HEK293 (cell line): ENCODE measurements at regions not wholly inside any gene's neighbourhood (a gene's known extent, or its start where the extent isn't known, plus 50 kb on each side); places are given as distances from the start of the nearest gene placed in this dataset.

ENCODE experiments used
- CTCF ChIA-PET: fragments of 350-600 bp; formaldehyde crosslinking; extraction: SDS; loops from one replicate; lab custom pipeline; 2021; ENCODE audit warnings: antibody characterized with exemption; lab: Yijun Ruan, JAX
- POLR2A ChIA-PET: fragments of 300-600 bp; formaldehyde crosslinking; extraction: SDS; loops from one replicate; lab custom pipeline; 2020; ENCODE audit warnings: antibody characterized with exemption, inconsistent platforms; lab: Yijun Ruan, JAX
- H3K27ac ChIP-seq: fragments of 200-500 bp; sonication (Bioruptor generic); 2 replicates; pipeline ENCODE4 v1.5.1; 2014; ENCODE audit warnings: low read depth, low read length, control low read depth, inconsistent platforms; ENCODE audit errors: extremely low read depth
- H3K36me3 ChIP-seq, 2 experiments: fragments of 200-500 bp in 1 of 2; sonication (Bioruptor generic) in 1 of 2; 1 replicate in 1 of 2; 2 replicates in 1 of 2; pipeline ENCODE4 v1.5.1; 2014 to 2017; ENCODE audit warnings: inconsistent platforms in 2 of 2, low read length in 2 of 2; ENCODE audit not compliant: control insufficient read depth in 2 of 2, insufficient read depth in 1 of 2
- H3K4me1 ChIP-seq: fragments of 200-500 bp; sonication (Bioruptor generic); 2 replicates; pipeline ENCODE4 v1.5.1; 2014; ENCODE audit warnings: mild to moderate bottlenecking, low read length, inconsistent platforms; ENCODE audit not compliant: control insufficient read depth, insufficient read depth
- H3K4me3 ChIP-seq: 2 replicates; pipeline ENCODE4 v1.5.1; 2011; ENCODE audit warnings: low read depth, mild to moderate bottlenecking, control low read depth, low read length, moderate library complexity
- H3K9me3 ChIP-seq: fragments of 200-500 bp; sonication (Bioruptor generic); 2 replicates; pipeline ENCODE4 v1.5.1; 2014; ENCODE audit warnings: low read depth, low read length, inconsistent platforms; ENCODE audit not compliant: control insufficient read depth, insufficient read depth
- GLI2 ChIP-seq: fragments of 450-650 bp; formaldehyde crosslinking; IDR thresholded peaks from 2 replicates; pipeline ENCODE4; 2017; ENCODE audit warnings: missing biosample characterization, missing genetic modification characterization, low read depth, borderline replicate concordance
- INSM2 ChIP-seq: fragments of 450-650 bp; formaldehyde crosslinking; IDR thresholded peaks from 2 replicates; pipeline ENCODE4 v1.5.1; 2016; ENCODE audit warnings: missing biosample characterization, missing genetic modification characterization
- KLF1 ChIP-seq: fragments of 450-650 bp; formaldehyde crosslinking; IDR thresholded peaks from 2 replicates; pipeline ENCODE4 v1.5.1; 2016; ENCODE audit warnings: missing biosample characterization, missing genetic modification characterization
- SCRT2 ChIP-seq: fragments of 450-650 bp; formaldehyde crosslinking; IDR thresholded peaks from 2 replicates; pipeline ENCODE4 v1.5.1; 2016; ENCODE audit warnings: missing biosample characterization, missing genetic modification characterization
- WT1 ChIP-seq: fragments of 450-650 bp; formaldehyde crosslinking; IDR thresholded peaks from 2 replicates; pipeline ENCODE4 v1.5.1; 2016; ENCODE audit warnings: missing biosample characterization, missing genetic modification characterization
- ZBTB17 ChIP-seq: fragments of 450-650 bp; formaldehyde crosslinking; IDR thresholded peaks from 2 replicates; pipeline ENCODE4 v1.5.1; 2016; ENCODE audit warnings: missing biosample characterization, missing genetic modification characterization
- ZFP69B ChIP-seq: fragments of 450-650 bp; formaldehyde crosslinking; IDR thresholded peaks from 2 replicates; pipeline ENCODE4 v1.5.1; 2016; ENCODE audit warnings: missing biosample characterization, missing genetic modification characterization
- ZNF112 ChIP-seq: fragments of 450-650 bp; formaldehyde crosslinking; IDR thresholded peaks from 2 replicates; pipeline ENCODE4 v1.5.0; 2017; ENCODE audit warnings: missing biosample characterization, missing genetic modification characterization
- ZNF138 ChIP-seq: fragments of 450-650 bp; formaldehyde crosslinking; IDR thresholded peaks from 2 replicates; pipeline ENCODE4 v1.5.1; 2016; ENCODE audit warnings: missing biosample characterization, missing genetic modification characterization, borderline replicate concordance
- ZNF140 ChIP-seq: fragments of 450-650 bp; formaldehyde crosslinking; IDR thresholded peaks from 2 replicates; pipeline ENCODE4 v1.5.1; 2016; ENCODE audit warnings: missing biosample characterization, missing genetic modification characterization
- ZNF146 ChIP-seq: fragments of 450-650 bp; formaldehyde crosslinking; IDR thresholded peaks from 2 replicates; pipeline ENCODE4 v1.5.1; 2016; ENCODE audit warnings: missing biosample characterization, missing genetic modification characterization
- ZNF274 ChIP-seq, 2 experiments: fragments of 200-500 bp in 1 of 2; fragments of 450-650 bp in 1 of 2; sonication (Bioruptor generic) in 1 of 2; formaldehyde crosslinking in 1 of 2; IDR thresholded peaks; 2 replicates each; pipeline versions ENCODE4 v1.5.1 to v1.6.1; 2014 to 2016; ENCODE audit warnings: borderline replicate concordance in 1 of 2, inconsistent platforms in 1 of 2, low read length in 1 of 2, missing biosample characterization in 1 of 2, missing genetic modification characterization in 1 of 2
- ZNF335 ChIP-seq: fragments of 450-650 bp; formaldehyde crosslinking; conservative IDR thresholded peaks from 2 replicates; pipeline ENCODE4 v1.5.1; 2016; ENCODE audit warnings: missing biosample characterization, missing genetic modification characterization
- ZNF394 ChIP-seq: fragments of 450-650 bp; formaldehyde crosslinking; IDR thresholded peaks from 2 replicates; pipeline ENCODE4 v1.5.1; 2016; ENCODE audit warnings: missing biosample characterization, missing genetic modification characterization, mild to moderate bottlenecking, moderate library complexity, borderline replicate concordance
- ZNF433 ChIP-seq: fragments of 450-650 bp; formaldehyde crosslinking; IDR thresholded peaks from 2 replicates; pipeline ENCODE4 v1.5.1; 2016; ENCODE audit warnings: missing biosample characterization, missing genetic modification characterization, low read depth
- ZNF501 ChIP-seq: fragments of 450-650 bp; formaldehyde crosslinking; IDR thresholded peaks from 2 replicates; pipeline ENCODE4 v1.5.1; 2016; ENCODE audit warnings: missing biosample characterization, missing genetic modification characterization
- ZNF518A ChIP-seq: fragments of 450-650 bp; formaldehyde crosslinking; conservative IDR thresholded peaks from 2 replicates; pipeline ENCODE4 v1.5.1; 2016; ENCODE audit warnings: low read depth, missing biosample characterization, missing genetic modification characterization
- ZNF521 ChIP-seq: fragments of 450-650 bp; formaldehyde crosslinking; IDR thresholded peaks from 2 replicates; pipeline ENCODE4 v1.5.1; 2017; ENCODE audit warnings: missing biosample characterization, mild to moderate bottlenecking, missing genetic modification characterization
- ZNF529 ChIP-seq: fragments of 450-650 bp; formaldehyde crosslinking; IDR thresholded peaks from 2 replicates; pipeline ENCODE4 v1.5.1; 2017; ENCODE audit warnings: missing genetic modification characterization, missing biosample characterization; ENCODE audit not compliant: insufficient replicate concordance
- ZNF692 ChIP-seq: fragments of 450-650 bp; formaldehyde crosslinking; IDR thresholded peaks from 2 replicates; pipeline ENCODE4 v1.5.1; 2016; ENCODE audit warnings: missing biosample characterization, missing genetic modification characterization
- TF ChIP-seq, protein P1 (sequence below): fragments of 450-650 bp; formaldehyde crosslinking; IDR thresholded peaks from 2 replicates; pipeline ENCODE4 v1.5.1; 2016; ENCODE audit warnings: missing biosample characterization, missing genetic modification characterization
- TF ChIP-seq, protein P2 (sequence below): fragments of 450-650 bp; formaldehyde crosslinking; IDR thresholded peaks from 2 replicates; pipeline ENCODE4 v1.5.1; 2017; ENCODE audit warnings: missing biosample characterization, missing genetic modification characterization

- H3K9me3 ChIP-seq: no peaks in the 10 kb centered on the region
- TF ChIP-seq ZNF138 (tag by site-specific recombination) (no peak), ZNF521 (tag by site-specific recombination) (no peak), ZNF274 (IDR thresholded peaks at IDR 0.05; ENCODE audit: low read length) (no peak), ZNF274 (tag by site-specific recombination; IDR thresholded peaks at IDR 0.05; ENCODE audit: borderline replicate concordance) (no peak), ZNF692 (tag by site-specific recombination) (no peak), ZNF433 (tag by site-specific recombination) (no peak), ZNF140 (tag by site-specific recombination) (no peak), SCRT2 (no peak), ZFP69B (no peak), ZNF529 (no peak), ZNF335 (tag by site-specific recombination) (no peak), ZNF518A (no peak), KLF1 (tag by site-specific recombination) (no peak)
- TF ChIP-seq, all 188 proteins: peak for 0
- H3K36me3 ChIP-seq: no peaks in the 10 kb centered on the region
- ChIA-PET CTCF (interaction anchor here (0.5 to 5.2 kb wide), 11 partner anchors 15 to 1390 kb away, joined by 3 to 36 read pairs (median 3); no protein-coding TSS in a partner anchor), POLR2A (no interaction called here)
- H3K4me1 ChIP-seq: no peaks in the 10 kb centered on the region
- no peak overlapping the region for H3K27ac ChIP-seq
- H3K4me3 ChIP-seq: no peak overlapping the region
Measured at GRCh38 chr5:113680534-113680933, 167.0 kb downstream of the YTHDC2 start.

GRCh38 chr5:113682497-113683136, 169.1 kb downstream of the YTHDC2 start:
- Histone ChIP-seq H3K4me3 (no peak overlapping the region), H3K9me3 (no peaks in the 10 kb centered on the region), H3K4me1 (no peaks in the 10 kb centered on the region), H3K27ac (no peak overlapping the region), H3K36me3 (no peaks in the 10 kb centered on the region)
- ChIA-PET POLR2A (no interaction called here), CTCF (interaction anchor here (0.6 to 5.2 kb wide), 6 partner anchors 18 to 1105 kb away, joined by 3 to 36 read pairs (median 4); no protein-coding TSS in a partner anchor)
- TF ChIP-seq INSM2 (tag by site-specific recombination) (no peak), ZNF112 (tag by site-specific recombination) (no peak), ZNF146 (tag by site-specific recombination) (no peak), ZNF501 (tag by site-specific recombination) (no peak), WT1 (no peak), ZNF394 (tag by site-specific recombination) (no peak), ZBTB17 (tag by site-specific recombination) (no peak), GLI2 (no peak)
- TF ChIP-seq, protein P1, sequence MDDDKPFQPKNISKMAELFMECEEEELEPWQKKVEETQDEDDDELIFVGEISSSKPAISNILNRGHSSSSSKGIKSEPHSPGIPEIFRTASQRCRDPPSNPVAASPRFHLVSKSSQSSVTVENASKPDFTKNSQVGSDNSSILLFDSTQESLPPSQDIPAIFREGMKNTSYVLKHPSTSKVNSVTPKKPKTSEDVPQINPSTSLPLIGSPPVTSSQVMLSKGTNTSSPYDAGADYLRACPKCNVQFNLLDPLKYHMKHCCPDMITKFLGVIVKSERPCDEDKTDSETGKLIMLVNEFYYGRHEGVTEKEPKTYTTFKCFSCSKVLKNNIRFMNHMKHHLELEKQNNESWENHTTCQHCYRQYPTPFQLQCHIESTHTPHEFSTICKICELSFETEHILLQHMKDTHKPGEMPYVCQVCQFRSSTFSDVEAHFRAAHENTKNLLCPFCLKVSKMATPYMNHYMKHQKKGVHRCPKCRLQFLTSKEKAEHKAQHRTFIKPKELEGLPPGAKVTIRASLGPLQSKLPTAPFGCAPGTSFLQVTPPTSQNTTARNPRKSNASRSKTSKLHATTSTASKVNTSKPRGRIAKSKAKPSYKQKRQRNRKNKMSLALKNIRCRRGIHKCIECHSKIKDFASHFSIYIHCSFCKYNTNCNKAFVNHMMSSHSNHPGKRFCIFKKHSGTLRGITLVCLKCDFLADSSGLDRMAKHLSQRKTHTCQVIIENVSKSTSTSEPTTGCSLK (tag by site-specific recombination): no peak
- TF ChIP-seq, protein P2, sequence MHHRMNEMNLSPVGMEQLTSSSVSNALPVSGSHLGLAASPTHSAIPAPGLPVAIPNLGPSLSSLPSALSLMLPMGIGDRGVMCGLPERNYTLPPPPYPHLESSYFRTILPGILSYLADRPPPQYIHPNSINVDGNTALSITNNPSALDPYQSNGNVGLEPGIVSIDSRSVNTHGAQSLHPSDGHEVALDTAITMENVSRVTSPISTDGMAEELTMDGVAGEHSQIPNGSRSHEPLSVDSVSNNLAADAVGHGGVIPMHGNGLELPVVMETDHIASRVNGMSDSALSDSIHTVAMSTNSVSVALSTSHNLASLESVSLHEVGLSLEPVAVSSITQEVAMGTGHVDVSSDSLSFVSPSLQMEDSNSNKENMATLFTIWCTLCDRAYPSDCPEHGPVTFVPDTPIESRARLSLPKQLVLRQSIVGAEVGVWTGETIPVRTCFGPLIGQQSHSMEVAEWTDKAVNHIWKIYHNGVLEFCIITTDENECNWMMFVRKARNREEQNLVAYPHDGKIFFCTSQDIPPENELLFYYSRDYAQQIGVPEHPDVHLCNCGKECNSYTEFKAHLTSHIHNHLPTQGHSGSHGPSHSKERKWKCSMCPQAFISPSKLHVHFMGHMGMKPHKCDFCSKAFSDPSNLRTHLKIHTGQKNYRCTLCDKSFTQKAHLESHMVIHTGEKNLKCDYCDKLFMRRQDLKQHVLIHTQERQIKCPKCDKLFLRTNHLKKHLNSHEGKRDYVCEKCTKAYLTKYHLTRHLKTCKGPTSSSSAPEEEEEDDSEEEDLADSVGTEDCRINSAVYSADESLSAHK: no peak
